Upper lobe of left lung (tissue), 6 donors: ENCODE measurements at regions not wholly inside any gene's neighbourhood (a gene's known extent, or its start where the extent isn't known, plus 50 kb on each side); places are given as distances from the start of the nearest gene placed in this dataset.

Experiments used
- ATAC-seq, 2 donors: fragments of 200-7000 bp; cut with Tn5 transposase; one replicate each; pipeline ENCODE4 v1.9.1; 2022; ENCODE audit warnings: mild to moderate bottlenecking in 2 of 2, moderate library complexity in 2 of 2; ENCODE audit not compliant: low FRiP score in 2 of 2
- DNase-seq, 2 donors: peaks; one replicate each; pipeline ENCODE4 v3.0.0-alpha.2; 2019 to 2020
- H3K27ac ChIP-seq, 4 donors: fragments of 200-600 bp; sonication (generic); one replicate each; pipeline ENCODE4 v1.5.1; 2016 to 2019
- H3K27me3 ChIP-seq, 4 donors: fragments of 200-600 bp; sonication (generic); one replicate each; pipeline ENCODE4 v1.5.1; 2017 to 2019
- H3K36me3 ChIP-seq, 4 donors: fragments of 200-600 bp; sonication (generic); one replicate each; pipeline ENCODE4 v1.5.1; 2016 to 2019
- H3K4me1 ChIP-seq, 4 donors: fragments of 200-600 bp; sonication (generic); one replicate each; pipeline ENCODE4 v1.5.1; 2018 to 2019
- H3K4me3 ChIP-seq, 4 donors: fragments of 200-600 bp; sonication (generic); one replicate each; pipeline ENCODE4 v1.5.1; 2017 to 2019; ENCODE audit warnings: mild to moderate bottlenecking in 2 of 4, moderate library complexity in 1 of 4
- H3K9me3 ChIP-seq, 4 donors: fragments of 200-600 bp; sonication (generic); one replicate each; pipeline ENCODE4 v1.5.1; 2018 to 2019
- CTCF ChIP-seq, 6 experiments: fragments of 450-650 bp in 4 of 6; fragments of 200-600 bp in 2 of 6; sonication (generic) in 2 of 6; IDR thresholded peaks; one replicate each; pipeline ENCODE4 v1.5.1; 2016 to 2019; ENCODE audit warnings: antibody characterized with exemption in 6 of 6
- EP300 ChIP-seq, 4 donors: sonication (generic); formaldehyde crosslinking; IDR thresholded peaks; one replicate each; pipeline ENCODE4 v1.5.1; 2017; ENCODE audit warnings: antibody characterized with exemption in 4 of 4, control low read depth in 2 of 4
- POLR2A ChIP-seq, 4 donors: fragments of 450-650 bp; IDR thresholded peaks; one replicate each; pipeline ENCODE4 v1.5.1; 2016 to 2017; ENCODE audit warnings: antibody characterized with exemption in 4 of 4, mild to moderate bottlenecking in 2 of 4
- POLR2AphosphoS5 ChIP-seq, 2 donors: sonication (generic); formaldehyde crosslinking; IDR thresholded peaks; one replicate each; pipeline ENCODE4 v1.5.1; 2017; ENCODE audit warnings: antibody characterized with exemption in 2 of 2
- WGBS, 2 donors: methylation state at CpG; one replicate each; pipeline ENCODE4 v1.1.5; 2017 to 2018; 5-methylcytosine and 5-hydroxymethylcytosine counted together
- donor health status: DM: no; HTN: no; CAD: no; lungs with moderate emphysema.
- donor health status: DM: no; HTN: yes; CAD: no; lungs with severe emphysema.

GRCh38 chr5:100182402-100182801, 352.8 kb upstream of the FAM174A start:
- Histone ChIP-seq H3K4me1 (no peaks in the 10 kb centered on the region), H3K27ac (no peak overlapping the region), H3K4me3 (no peak overlapping the region), H3K27me3 (no peaks in the 10 kb centered on the region), H3K36me3 (no peaks in the 10 kb centered on the region), H3K9me3 (no peaks in the 10 kb centered on the region)
- DNase-seq (no peak), ATAC-seq (no peak)
- 87 to 97% methylated on average over 1 of the region's 1 CpG for WGBS, 2 donors
- TF ChIP-seq POLR2A (IDR thresholded peaks at IDR 0.05) (no peak), POLR2AphosphoS5 (IDR thresholded peaks at IDR 0.05) (no peak), CTCF (IDR thresholded peaks at IDR 0.05) (no peak), EP300 (IDR thresholded peaks at IDR 0.05) (no peak)

DNA sequence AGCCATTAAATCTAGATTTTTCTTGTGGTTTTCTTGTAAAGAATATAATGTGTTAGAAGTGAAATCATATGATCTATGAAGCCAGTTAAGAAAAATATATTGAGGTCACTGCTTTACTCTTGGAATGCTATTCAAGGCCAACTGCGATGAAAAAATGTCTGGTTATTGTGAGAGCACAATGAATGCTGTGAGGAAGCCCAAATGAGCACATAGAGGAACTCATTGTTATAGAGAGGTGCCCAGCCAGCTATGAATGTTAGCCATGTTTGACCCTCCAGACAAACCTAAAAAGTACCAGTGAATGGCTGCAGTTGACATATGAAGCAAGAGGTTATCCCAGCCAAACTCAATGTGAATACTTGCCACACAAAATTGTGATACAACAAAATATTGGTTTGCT, 359.8 kb upstream of the FAM174A start:
- H3K9me3 ChIP-seq = no peaks in the 10 kb centered on the region
- H3K27ac ChIP-seq = no peak overlapping the region
- DNase-seq (no peak), ATAC-seq (no peak)
- TF ChIP-seq EP300 (IDR thresholded peaks at IDR 0.05) = no peak
- TF ChIP-seq CTCF (IDR thresholded peaks at IDR 0.05) = no peak
- no peak for TF ChIP-seq POLR2A (IDR thresholded peaks at IDR 0.05)
- TF ChIP-seq POLR2AphosphoS5 (IDR thresholded peaks at IDR 0.05) = no peak
- no peaks in the 10 kb centered on the region for H3K4me1 ChIP-seq
- WGBS, 2 donors = 80 to 85% methylated on average over 1 of the region's 1 CpG
- H3K36me3 ChIP-seq = no peaks in the 10 kb centered on the region
- H3K27me3 ChIP-seq = no peaks in the 10 kb centered on the region
- no peak overlapping the region for H3K4me3 ChIP-seq

DNA sequence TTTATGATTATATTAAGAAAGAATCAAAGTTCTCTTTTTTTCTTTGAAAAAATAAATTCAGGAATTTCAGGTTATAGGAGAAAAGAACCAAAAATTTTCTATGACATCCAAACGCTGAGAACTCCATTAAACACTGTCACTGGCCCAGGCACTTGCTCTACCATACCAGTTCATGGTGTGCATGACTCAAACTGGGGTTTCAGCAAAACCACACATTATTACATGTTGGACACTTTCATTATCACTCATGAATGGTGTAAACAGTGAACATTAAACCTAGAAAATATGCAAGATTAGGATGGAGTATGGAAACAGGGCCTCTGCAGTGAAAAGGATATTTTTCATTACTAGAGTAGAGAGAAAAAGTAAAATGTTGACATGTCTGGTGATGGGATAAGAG, 369.9 kb upstream of the FAM174A start:
- Histone ChIP-seq H3K4me3 (no peak overlapping the region), H3K27me3 (no peaks in the 10 kb centered on the region), H3K4me1 (no peaks in the 10 kb centered on the region), H3K9me3 (peaks cover 0 to 13% (median 0%) of the 10 kb centered on the region in 4 donors), H3K36me3 (no peaks in the 10 kb centered on the region), H3K27ac (no peak overlapping the region)
- WGBS, 2 donors = 71 to 80% methylated on average over 1 of the region's 1 CpG
- TF ChIP-seq CTCF (IDR thresholded peaks at IDR 0.05) (no peak), EP300 (IDR thresholded peaks at IDR 0.05) (no peak), POLR2A (IDR thresholded peaks at IDR 0.05) (no peak), POLR2AphosphoS5 (IDR thresholded peaks at IDR 0.05) (no peak)
- ATAC-seq = no peak
- DNase-seq = no peak

- 79 to 88% methylated on average over 1 of the region's 1 CpG for WGBS, 2 donors
- H3K27ac ChIP-seq = no peak overlapping the region
- ATAC-seq (no peak), DNase-seq (no peak)
- TF ChIP-seq POLR2AphosphoS5 (IDR thresholded peaks at IDR 0.05) (no peak), POLR2A (IDR thresholded peaks at IDR 0.05) (no peak), EP300 (IDR thresholded peaks at IDR 0.05) (no peak), CTCF (IDR thresholded peaks at IDR 0.05) (no peak)
- no peaks in the 10 kb centered on the region for H3K36me3 ChIP-seq
- H3K4me3 ChIP-seq = no peak overlapping the region
- no peaks in the 10 kb centered on the region for H3K4me1 ChIP-seq
- H3K27me3 ChIP-seq = no peaks in the 10 kb centered on the region
- peaks cover 0 to 13% (median 0%) of the 10 kb centered on the region in 4 donors for H3K9me3 ChIP-seq
Measured at GRCh38 chr5:100161868-100162267, 373.3 kb upstream of the FAM174A start.

DNA sequence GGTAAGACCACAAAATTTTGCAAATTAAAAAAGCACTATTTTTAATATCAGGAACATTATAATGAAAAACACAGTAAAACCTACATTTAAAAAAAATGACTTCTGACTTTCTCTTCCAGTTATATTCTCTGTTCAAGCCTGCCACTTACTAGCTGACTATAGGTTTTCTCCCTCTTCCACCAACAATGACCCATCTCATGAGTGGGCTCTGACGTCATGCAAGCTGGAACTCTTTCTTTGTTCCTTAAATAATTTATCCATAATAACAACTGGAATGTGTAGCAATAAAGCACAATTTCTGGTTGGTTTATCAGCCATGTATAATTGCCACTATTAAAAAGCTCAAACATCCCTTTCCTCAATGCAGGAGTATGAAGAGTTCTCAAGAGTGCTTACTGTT, 378.1 kb upstream of the FAM174A start:
- Histone ChIP-seq H3K4me3 (no peak overlapping the region), H3K9me3 (peaks cover 0 to 2% (median 0%) of the 10 kb centered on the region in 4 donors), H3K27ac (no peak overlapping the region), H3K36me3 (no peaks in the 10 kb centered on the region), H3K27me3 (no peaks in the 10 kb centered on the region), H3K4me1 (no peaks in the 10 kb centered on the region)
- DNase-seq (no peak), ATAC-seq (no peak)
- no peak for TF ChIP-seq POLR2A (IDR thresholded peaks at IDR 0.05)
- no peak for TF ChIP-seq EP300 (IDR thresholded peaks at IDR 0.05)
- TF ChIP-seq CTCF (IDR thresholded peaks at IDR 0.05) = no peak
- TF ChIP-seq POLR2AphosphoS5 (IDR thresholded peaks at IDR 0.05) = no peak
- WGBS, 2 donors = 70 to 78% methylated on average over 1 of the region's 1 CpG
